ENCODE measurements at regions not wholly inside any gene's neighbourhood (a gene's known extent, or its start where the extent isn't known, plus 50 kb on each side); places are given as distances from the start of the nearest gene placed in this dataset.

- TF ChIP-seq ZNF462 (CRISPR knock-in tag; IDR thresholded peaks at IDR 0.05) (no peak), JUNB (IDR thresholded peaks at IDR 0.05; ENCODE audit: unreplicated experiment) (no peak), STAT1 (IDR thresholded peaks at IDR 0.05; ENCODE audit: unreplicated experiment) (no peak), POLR2AphosphoS5 (IDR thresholded peaks at IDR 0.05; ENCODE audit: low read depth) (no peak), ZNF331 (CRISPR knock-in tag; IDR thresholded peaks at IDR 0.05; ENCODE audit: low read depth) (no peak), ZNF114 (CRISPR knock-in tag; IDR thresholded peaks at IDR 0.05) (no peak), ETS1 (IDR thresholded peaks at IDR 0.05) (no peak)
Measured at GRCh38 chrX:94908648-94909047, 1234.6 kb downstream of the FAM133A start (continued).

- Mint-ChIP-seq H3K4me3 (no peak overlapping the region), H3K9me3 (no peaks in the 10 kb centered on the region), H3K27ac (no peak overlapping the region), H3K4me1 (no peaks in the 10 kb centered on the region), H3K36me3 (ENCODE audit: low read depth) (no peaks in the 10 kb centered on the region), H3K27me3 (ENCODE audit: insufficient read depth, low read depth, poor library complexity) (no peaks in the 10 kb centered on the region)
- H4K20me1 ChIP-seq (replicated peaks; ENCODE audit: insufficient read depth), result no peaks in the 10 kb centered on the region
- H3K4me3 ChIP-seq, result no peak overlapping the region
- no peaks in the 10 kb centered on the region for H3F3A ChIP-seq (replicated peaks; ENCODE audit: low read depth)
- H2AFZ ChIP-seq, result no peak overlapping the region
- no peaks in the 10 kb centered on the region for H3K36me3 ChIP-seq (ENCODE audit: insufficient read depth)
- H3K27me3 ChIP-seq (ENCODE audit: insufficient read depth), result no peaks in the 10 kb centered on the region
- ATAC-seq (no peak), DNase-seq (ENCODE audit: low spot score) (no peak)
- H3K4me1 ChIP-seq (ENCODE audit: insufficient read depth), result no peaks in the 10 kb centered on the region
- no peak overlapping the region for H3K4me2 ChIP-seq
- H3K27ac ChIP-seq (ENCODE audit: low read depth), result no peak overlapping the region
- H3K9me2 ChIP-seq (ENCODE audit: insufficient read depth), result no peaks in the 10 kb centered on the region
- no peaks in the 10 kb centered on the region for H3K79me2 ChIP-seq (replicated peaks; ENCODE audit: insufficient read depth)
- TF ChIP-seq NANOG (IDR thresholded peaks at IDR 0.05; ENCODE audit: borderline replicate concordance) (no peak), POLR2AphosphoS5 (IDR thresholded peaks at IDR 0.05; ENCODE audit: low read depth) (no peak), CREB1 (CRISPR knock-in tag; IDR thresholded peaks at IDR 0.05; ENCODE audit: low read depth) (no peak), ZNF462 (CRISPR knock-in tag; IDR thresholded peaks at IDR 0.05) (no peak), ZNF114 (CRISPR knock-in tag; IDR thresholded peaks at IDR 0.05) (no peak), EZH2phosphoT487 (IDR thresholded peaks at IDR 0.05; ENCODE audit: unreplicated experiment) (no peak), STAT1 (IDR thresholded peaks at IDR 0.05; ENCODE audit: unreplicated experiment) (no peak)
Measured at GRCh38 chrX:94914235-94914634, 1240.2 kb downstream of the FAM133A start.

Measured in GM23338 (cell line).